ENCODE measurements at regions not wholly inside any gene's neighbourhood (a gene's known extent, or its start where the extent isn't known, plus 50 kb on each side); places are given as distances from the start of the nearest gene placed in this dataset.
"Not testable (repeated sequence)": the region's sequence is repeated elsewhere in the genome, so short reads cannot be mapped to it uniquely, and the experiment has no call there.

DNA sequence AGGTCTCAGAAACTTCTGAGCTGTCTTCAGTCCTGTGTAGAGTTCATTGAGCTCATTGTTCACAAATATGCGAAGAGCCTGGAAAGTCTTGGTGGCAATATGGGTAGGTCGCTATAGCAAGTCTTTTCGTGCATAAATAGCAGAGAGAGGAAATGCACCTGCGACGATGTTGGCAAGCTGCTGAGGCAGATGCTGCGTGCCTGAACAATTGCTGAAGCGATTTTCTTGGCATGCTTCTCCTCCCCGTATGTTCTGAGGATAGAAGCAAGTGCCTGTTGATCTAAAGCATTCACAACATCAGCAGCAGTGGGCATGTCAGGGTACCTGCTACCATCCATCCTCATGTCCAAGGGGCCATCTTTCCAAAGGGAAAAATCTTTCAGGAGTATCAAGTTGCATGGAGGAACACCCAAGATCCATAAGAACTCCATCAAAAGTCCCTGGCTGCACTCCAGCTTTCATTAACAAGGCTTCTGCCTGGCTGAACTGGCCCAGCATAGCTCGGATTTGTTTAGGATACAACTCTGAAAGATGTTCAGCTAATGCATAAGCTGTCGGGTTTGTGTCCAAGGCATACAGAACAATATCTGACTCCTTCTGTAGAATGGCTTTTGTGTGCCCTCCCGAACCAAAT, 133.1 kb upstream of the LRIG3 start:
- not testable (repeated sequence) for DNase-seq (ENCODE audit: low spot score)

DNA sequence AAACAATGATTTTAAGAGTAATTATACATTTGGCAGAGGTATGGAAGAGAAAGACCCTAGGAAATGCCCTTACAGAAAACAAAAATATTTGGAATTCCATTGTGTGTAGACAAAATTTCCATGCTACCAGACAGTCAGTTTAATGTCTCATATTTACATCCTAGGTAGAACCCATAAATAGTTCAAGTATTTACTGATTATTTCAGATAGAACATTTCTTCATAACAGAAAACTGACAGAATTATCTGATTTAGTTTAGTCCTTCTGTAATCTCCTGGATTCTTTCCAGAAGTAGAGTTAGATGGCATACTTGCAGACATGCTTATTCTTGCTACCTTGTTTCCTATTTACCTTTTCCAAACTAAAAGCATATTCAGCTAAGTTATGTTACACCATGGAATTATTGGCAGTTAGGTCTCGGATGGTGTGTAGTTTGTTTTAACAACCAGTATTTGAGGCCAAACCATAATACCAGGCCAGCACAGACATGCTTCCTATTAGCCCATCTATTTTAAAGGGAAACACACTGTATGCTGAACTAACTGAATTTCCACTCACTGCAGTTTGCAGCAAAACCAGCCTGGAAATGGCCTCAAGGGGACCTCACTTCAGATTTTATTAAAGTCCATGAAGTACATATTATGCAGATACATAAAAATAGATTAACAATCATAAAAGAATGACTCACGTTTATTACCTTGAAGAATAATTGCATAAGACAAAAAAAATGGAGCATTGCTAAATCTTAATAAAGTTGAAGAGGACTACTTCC, 126.6 kb upstream of the LRIG3 start:
- DNase-seq (ENCODE audit: low spot score), result no peak

DNA sequence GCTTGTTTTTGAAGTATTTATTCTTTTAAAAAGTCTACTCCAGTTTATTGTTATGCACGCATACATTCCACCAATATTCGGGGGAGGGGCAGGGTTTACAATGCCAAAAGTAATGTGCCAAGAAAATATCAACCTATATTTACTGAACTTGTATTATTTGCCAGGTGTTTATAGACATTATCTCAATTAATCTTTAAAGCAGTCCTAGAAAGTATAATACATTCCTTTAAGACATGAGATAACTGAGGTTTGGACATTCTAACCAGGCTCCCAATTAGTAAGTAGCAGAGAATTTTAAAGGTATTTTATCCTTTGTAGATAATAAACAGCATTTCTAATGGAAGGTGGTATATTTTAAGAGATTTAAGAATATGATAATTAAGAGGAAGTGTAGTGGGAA, 124.5 kb upstream of the LRIG3 start:
- DNase-seq (ENCODE audit: low spot score), result no peak

DNA sequence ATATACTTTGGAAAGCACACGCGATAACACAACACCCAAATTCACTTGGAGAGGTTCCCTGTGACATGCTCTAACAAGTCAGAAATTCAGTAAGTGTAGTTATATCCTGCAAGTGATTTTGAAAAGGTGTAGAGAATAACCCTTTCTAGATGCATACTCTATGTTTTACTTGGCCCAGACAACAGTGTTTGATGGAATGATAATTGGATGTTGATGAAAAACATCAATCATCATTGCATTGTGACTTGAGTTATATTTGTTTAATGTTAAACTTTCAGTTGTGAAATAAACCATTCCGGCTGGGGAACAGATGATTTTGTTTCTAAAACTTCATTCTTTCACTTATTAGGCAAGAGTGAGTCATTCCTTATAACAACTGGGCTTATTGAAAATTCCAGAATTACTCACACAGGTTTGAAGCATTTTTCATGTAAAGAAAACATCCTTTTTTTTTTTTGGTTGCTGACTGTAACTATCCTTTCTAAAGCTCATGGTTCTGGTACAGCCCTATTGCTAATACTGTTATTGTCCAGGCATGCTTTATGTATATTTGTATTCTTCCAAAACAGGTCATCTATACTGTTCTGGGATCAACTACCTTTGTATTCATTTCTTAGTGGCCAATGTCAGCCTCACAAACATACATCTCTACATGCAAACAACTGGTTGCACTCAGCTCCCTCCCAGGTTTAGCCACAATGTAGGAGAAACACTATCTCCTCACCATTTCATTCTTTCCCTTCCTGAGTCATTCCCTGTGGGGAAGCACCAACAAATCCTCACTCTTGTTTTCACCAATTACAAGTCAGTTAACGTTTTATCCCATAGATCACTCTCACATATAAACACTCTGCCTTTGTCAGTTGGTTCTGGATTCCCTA, 121.2 kb upstream of the LRIG3 start:
- DNase-seq (ENCODE audit: low spot score), result no peak

DNA sequence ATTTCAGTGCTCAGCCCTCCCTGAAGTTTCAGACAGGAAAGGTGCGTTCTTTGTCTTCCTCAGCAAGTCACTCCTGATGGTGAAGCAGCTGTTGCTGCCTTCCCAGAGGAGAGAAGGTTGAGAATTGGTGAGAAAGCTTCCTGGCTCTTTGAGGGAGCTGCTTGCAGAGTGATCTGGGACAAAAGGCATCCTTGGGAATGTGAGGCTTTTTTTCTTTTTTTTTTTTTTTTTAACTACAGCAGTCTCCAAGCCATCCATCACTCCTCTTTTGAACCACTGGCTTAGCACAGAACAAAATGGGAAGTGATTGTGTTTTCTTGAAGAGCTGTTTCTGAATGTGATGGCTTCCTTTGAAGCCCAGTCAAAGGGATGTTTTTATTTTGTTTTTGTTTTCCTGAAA, 120.4 kb upstream of the LRIG3 start:
- DNase-seq (ENCODE audit: low spot score), result no peak

DNA sequence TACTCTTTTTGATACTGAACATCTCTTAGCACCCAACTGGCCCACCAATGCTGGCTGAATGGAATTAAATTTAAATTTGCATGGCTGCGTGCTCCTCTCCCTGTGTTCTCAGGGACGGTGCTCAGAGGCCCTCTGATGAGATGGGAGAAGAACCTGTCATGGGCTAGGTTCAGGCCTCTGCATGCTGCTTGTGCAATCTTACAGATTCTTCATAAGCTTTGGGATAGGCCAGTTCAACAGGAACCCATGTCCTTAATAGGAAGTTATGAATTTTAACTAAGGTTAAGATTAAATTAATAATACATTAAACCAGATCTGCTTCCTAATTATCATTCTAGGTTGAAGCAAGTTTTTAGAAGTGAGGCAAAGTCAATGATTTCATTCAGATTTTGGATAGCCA, 119.7 kb upstream of the LRIG3 start:
- no peak for DNase-seq (ENCODE audit: low spot score)

DNA sequence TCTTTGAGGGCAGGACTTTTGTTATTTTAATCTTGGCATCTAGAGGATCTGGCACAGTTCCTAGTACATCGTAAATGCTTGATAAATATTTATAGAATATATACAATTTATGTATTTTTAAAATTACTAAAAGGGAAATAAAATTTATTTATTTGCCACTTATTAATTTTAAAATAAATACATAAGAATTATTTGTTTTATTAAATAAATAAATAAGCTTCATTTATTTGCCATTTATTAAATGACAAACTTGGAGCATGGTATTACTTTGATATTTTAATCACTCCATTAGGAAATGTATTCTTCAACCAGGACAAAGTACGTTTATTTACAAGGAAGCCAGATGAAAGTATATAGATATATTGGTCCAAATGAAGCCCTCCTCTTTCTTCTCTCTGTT, 118.7 kb upstream of the LRIG3 start:
- no peak for DNase-seq (ENCODE audit: low spot score)

DNA sequence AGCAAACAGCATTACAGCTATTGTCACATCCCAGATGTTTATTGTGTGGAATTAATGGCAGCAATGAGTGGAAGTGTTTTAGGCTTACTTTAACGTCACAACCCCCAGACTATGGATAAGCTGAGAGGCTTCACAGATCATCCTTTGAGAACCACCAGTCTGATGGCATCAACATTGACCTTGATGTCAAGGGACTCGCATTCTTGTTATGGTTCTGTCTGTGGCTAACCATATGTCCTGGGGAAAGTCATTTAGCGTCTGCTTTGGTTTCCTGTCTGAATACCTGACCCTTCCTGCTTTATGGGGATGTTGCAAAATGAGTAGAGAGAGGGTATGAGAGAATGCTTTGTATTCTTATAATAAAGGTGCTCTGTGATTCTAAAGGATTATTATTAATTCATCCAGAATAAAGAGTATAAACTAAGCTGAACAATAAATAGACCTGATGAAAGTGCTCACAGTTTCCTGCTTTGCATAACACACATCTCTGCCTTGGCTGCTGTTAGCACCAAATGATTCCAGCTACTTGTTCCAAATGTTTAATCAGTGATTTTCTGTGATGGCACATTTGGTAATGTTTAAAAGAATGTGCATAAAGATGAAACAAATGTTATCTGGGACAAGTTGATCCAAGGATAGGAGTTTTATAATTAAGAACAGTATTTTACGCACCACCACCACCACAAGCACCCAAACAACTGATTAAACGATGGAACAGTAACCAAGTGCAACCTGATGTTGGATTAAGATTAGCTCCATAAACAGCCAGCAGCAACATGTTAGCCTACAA, 116.9 kb upstream of the LRIG3 start:
- no peak for DNase-seq (ENCODE audit: low spot score)

DNA sequence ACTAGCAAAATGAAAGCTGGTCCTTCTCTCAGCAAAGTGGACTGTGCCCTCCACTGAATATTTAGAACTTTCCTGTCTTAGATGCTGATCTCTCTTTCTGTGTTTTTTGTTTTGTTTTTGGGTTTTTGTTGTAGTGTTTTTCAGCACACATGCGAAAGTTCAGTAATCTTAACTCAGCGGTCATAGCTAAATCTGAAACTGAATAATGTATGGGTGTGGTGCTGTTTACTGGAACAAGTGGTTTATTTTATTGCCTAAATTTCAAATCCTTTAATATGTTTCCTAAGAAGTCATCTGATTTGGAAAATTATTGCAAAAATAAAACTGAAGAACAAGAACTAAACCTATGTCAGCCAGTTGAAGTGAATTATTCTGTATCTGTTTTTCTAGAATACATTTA, 116.0 kb upstream of the LRIG3 start:
- no peak for DNase-seq (ENCODE audit: low spot score)

DNA sequence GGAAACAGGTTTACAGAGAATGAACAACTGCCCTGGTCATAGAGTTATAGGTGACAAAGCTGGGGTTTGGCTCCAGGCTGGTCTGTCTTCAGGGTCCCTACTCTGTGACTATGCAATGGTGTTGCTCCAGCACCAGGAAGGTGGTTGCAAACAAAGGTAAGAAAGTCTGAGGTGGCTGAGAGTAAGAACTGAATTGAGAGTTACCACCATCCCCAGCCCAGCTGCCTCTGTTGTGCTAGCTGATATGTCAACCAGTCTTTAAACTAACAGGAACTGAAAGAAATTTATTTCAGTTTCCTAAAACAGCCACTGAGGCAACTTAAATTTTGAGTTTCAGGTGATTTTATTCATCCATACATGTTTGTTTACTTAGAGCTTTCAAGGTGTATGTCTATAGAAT, 111.0 kb upstream of the LRIG3 start:
- DNase-seq (ENCODE audit: low spot score), result no peak

DNA sequence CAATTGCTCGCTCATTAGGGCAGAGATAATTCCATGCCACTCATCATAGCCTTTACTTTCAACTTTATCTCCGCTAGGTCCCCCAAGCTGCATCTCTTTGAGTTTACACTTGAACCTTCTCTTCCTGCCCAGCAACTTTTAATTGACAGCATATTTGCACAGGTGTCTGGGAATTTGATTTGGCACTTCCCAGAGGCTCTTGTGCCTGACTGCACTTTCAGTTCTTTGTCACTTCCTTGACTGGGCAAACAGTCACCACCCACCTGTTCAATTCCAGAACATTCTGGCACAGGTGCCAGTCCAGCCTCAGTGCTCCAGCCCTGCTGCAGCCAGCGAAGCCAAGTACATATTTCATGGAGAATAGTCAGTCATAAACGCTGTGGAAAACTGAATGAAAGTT, 110.1 kb upstream of the LRIG3 start:
- peak; percentile 74 for DNase-seq (ENCODE audit: low spot score)

DNA sequence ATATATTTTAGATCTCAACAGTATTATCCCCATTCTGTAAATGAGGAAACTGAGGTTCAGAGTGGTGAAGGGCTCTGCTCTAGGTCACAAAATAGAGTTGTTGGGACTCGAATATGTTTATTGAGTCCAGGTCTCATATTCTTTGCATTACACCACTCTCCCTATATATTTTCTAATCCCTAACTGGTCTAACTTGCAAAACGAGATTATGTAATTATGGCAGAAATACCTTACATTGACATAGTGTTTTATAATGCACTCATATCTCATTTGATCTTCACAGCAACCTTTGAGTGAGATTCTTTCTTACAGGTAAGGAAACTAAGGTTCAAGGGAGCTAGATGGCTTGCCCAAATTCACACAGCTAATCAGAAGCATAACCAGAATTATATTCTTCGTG, 106.9 kb upstream of the LRIG3 start:
- peak; percentile 39 for DNase-seq (ENCODE audit: low spot score)

DNA sequence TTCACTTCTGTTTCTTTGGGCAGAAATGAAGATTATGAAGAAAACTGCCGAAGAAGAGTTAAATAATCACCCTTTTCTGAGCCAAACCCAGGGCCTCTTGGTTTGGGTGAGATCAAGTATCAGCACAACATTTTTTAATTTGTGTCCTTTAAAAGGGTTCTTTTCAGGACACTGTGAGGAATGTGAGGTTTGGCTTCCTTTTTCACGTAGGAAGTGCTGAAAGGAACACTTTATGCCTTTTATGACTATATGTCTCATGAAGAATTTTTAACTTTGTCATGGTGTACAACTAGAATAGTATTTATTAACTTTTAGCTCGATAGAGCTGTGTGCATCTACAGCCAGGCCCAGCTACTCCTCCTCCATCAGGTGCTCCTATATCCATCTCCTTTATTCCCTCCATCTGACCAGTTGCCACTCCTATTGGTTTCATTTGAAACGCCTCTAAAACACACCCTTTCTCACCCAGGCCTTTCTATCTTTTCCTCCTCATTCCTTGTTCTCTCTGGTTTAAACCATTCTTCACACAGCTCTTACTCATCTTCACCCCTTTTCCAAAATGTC, 103.6 kb upstream of the LRIG3 start:
- no peak for DNase-seq (ENCODE audit: low spot score)

DNA sequence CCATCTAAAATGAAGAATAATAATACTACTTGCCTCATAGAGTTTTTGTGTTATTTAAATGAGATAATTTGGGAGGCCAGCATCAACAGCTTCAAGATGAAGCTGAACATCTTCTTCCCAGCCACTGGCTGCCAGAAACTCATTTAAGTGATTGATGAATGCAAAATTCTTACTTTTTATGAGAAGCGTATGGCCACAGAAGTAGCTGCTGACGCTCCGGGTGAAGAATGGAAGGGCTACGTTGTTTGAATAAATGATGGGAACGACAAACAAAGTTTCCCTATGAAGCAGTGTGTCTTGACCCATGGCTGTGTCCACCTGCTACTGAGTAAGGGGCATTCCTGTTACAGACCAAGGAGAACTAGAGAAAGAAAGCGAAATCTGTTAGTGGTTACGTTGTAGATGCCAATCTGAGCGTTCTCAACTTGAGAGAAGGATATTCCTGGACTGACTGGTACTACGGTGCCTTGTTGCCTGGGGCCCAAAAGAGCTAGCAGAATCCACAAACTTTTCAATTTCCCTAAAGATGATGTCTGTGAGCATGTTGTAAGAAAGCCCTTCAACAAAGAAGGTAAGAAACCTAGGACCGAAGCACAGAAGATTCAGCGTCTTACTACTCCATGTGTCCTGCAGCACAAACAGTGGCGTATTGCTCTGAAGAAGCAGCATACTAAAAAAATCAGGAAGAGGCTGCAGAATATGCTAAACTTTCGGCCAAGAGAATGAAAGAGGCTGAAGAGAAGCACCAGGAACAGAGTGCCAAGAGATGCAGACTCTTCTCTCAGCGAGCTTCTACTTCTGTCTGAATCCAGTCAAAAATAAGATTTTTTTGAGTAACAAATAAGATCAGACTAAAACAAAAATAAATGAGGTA, 100.0 kb upstream of the LRIG3 start:
- DNase-seq (ENCODE audit: low spot score), result no peak

DNA sequence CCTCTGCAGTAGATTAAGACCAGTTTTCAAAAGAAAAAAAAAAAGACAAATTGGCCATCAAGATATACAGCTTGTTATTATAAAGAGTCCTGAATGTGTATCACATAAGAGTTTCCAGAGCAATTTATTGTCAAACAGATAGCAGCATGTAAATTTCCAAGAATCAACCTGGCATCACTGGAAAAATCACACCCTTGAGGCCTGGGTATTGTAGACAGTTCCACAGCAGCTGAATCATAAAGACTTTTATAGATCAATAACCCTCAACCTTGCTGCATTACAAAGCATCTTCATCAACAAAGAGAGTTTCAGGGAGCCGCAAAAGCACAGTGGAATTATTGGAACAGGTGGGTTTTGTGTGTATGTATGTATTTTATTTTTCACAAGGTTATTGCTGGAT, 94.6 kb upstream of the LRIG3 start:
- no peak for DNase-seq (ENCODE audit: low spot score)

DNA sequence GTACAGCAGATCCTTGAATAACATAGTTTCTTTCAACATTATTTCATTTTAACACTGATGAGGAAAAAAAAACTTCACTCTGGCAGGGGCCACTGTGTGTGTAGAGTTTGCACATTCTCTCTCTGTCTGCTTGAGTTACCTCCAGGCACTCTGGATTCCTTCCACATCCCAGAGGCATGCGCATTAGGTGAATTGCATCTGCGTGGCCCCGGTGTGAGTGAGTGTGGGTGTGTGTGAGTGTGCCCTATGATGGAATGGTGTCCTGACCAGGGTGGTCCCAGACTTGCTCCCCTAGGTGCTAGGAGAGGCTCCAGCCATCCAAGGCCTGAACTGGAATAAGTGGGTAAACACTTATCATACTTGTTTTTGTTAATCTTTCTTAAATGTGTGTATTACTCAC, 90.6 kb upstream of the LRIG3 start:
- DNase-seq (ENCODE audit: low spot score), result no peak

DNA sequence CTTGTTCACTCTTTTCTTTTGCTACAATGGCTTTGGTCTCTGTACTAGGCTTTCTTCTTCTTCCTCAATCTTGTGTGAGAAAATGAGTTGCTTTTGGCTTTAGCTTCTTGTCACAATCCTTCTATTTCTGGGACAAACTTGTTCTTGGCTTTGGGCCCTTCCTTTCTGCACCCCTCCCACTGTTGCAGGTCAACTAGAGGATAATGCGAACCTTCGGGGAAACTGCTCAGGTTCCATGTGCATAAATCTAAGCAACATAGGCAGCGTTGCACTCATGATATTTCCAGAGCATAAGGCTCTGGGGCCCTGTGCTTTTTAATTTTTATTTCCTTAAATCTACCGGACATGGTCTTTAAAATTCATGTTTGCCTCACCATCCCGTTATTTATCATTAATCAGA, 89.8 kb upstream of the LRIG3 start:
- DNase-seq (ENCODE audit: low spot score), result no peak

DNA sequence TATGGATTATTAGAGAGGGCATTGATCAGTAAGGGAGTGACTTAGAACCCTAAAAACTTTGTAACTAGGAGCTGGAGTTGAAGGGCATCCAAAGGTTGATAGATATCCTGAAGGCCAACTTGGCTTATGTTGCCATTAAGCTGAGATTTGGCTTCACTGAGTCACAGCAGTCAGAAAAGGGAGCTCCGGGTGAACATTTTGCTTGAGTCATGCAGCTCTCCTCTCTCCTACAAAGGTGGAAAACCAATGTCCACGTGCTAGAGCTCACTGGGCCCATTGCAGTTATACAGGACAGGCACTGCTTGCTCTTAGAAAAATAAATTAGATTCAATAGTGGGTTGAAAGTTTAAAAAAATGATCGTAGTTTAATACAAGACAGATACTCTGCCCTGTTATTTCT, 87.3 kb upstream of the LRIG3 start:
- no peak for DNase-seq (ENCODE audit: low spot score)

DNA sequence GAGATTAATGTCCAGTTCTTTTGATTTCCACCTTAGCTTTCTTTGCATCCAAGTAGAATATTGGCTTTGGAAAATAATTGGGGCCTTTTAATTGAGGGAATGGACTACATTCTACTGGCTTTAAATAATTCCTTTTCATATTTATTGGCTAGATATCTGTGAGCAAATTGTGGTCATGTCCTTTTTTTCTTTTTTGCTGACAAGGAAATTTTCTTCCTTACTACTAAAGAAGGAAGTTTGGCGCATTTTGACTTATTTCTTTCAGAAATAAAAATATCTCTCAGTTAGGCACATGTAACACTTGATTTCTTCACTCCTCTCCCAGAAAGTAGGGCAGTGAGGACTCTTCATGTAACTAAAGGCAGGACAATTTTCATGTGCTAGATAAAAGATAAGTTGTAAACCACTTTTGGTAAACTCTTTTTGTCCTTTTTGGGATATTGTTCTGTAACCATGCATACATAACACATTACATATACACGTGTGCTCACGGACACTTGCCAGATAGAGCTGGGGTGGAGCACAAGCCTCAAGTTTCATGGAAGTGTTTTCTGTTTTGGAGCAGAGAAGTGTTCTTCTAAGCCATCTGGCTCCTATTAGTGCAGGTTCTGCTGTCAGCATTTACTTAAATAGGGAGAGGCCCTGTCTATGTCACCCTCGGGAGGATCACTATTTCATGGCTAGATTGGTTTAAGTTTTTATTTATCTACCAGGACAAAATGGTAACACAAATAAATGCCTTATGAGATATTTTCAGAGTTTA, 85.1 kb upstream of the LRIG3 start:
- no peak for DNase-seq (ENCODE audit: low spot score)

DNA sequence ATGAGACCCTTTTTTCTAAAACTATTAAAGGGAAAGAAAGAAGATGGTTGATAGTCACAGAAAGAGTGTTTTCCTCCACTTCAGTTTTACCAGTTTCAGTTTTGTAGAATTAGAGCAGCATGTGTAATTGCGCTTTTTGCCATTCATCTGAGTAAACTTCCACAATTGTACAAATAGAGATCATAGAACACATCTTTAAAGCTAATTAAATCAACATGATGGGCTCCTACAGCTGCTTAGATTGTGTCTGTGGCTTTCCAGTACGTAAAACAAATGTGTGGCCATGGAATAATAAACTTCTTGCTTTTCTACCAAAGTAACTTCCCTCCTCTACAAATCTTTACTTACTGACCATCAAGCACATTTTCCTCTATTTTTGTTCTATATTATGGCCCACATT, 84.2 kb upstream of the LRIG3 start:
- no peak for DNase-seq (ENCODE audit: low spot score)
